ENCODE measurements at regions not wholly inside any gene's neighbourhood (a gene's known extent, or its start where the extent isn't known, plus 50 kb on each side); places are given as distances from the start of the nearest gene placed in this dataset.

GRCh38 chr2:129712676-129712985 is 266.8 kb upstream of the RAB6C start:
- H3K9me2 ChIP-seq: no peaks in the 10 kb centered on the region
- 56% methylated on average over 5 of the region's 7 CpGs for WGBS (ENCODE audit: low lambda C conversion rate)
- H3K4me1 ChIP-seq (ENCODE audit: control insufficient read depth in 1 of 2, insufficient read depth in 2 of 2, low read depth in 1 of 2, low read length in 1 of 2): no peaks in the 10 kb centered on the region
- H3K27me3 ChIP-seq (ENCODE audit: insufficient read depth): no peaks in the 10 kb centered on the region
- no peak overlapping the region for H2AFZ ChIP-seq (ENCODE audit: low read depth)
- H3F3A ChIP-seq (replicated peaks; ENCODE audit: insufficient read depth): no peaks in the 10 kb centered on the region
- H3K9me3 ChIP-seq: no peaks in the 10 kb centered on the region
- H4K20me1 ChIP-seq (ENCODE audit: insufficient read depth): no peaks in the 10 kb centered on the region
- H3K79me2 ChIP-seq (ENCODE audit: insufficient read depth): no peaks in the 10 kb centered on the region
- no peak overlapping the region for H3K4me2 ChIP-seq
- no peaks in the 10 kb centered on the region for H3K36me3 ChIP-seq (replicated peaks in 1 of 2; ENCODE audit: control insufficient read depth in 1 of 2, insufficient read depth in 2 of 2, low read length in 1 of 2)
- no peak overlapping the region for H3K27ac ChIP-seq (ENCODE audit: low read depth in 2 of 2, low read length in 1 of 2)
- no peak overlapping the region for H3K9ac ChIP-seq
- ChIA-PET CTCF (interaction anchor here (1.6 kb wide), 1 partner anchor 36 kb away, joined by 3 read pairs; no protein-coding TSS in a partner anchor), POLR2A (no interaction called here)
- H3K4me3 ChIP-seq (ENCODE audit: low read depth in 2 of 2, low read length in 1 of 2): no peak overlapping the region
- DNase-seq: no peak
- TF ChIP-seq GATA2 (CRISPR knock-in tag; IDR thresholded peaks at IDR 0.05): no peak
- TF ChIP-seq SMC3 (IDR thresholded peaks at IDR 0.05; ENCODE audit: low read depth, low read length): no peak
- TF ChIP-seq ELF1 (IDR thresholded peaks at IDR 0.05): no peak
- no peak for TF ChIP-seq NRF1 (IDR thresholded peaks at IDR 0.05; ENCODE audit: low read depth, low read length)
- TF ChIP-seq FOSL2 (IDR thresholded peaks at IDR 0.05; ENCODE audit: borderline replicate concordance, low read depth): no peak
- no peak for TF ChIP-seq IRF3 (IDR thresholded peaks at IDR 0.05; ENCODE audit: low read depth, low read length)
- no peak for TF ChIP-seq YY1 (IDR thresholded peaks at IDR 0.05; ENCODE audit: low read depth)

GRCh38 chr2:129713337-129713736 is 266.1 kb upstream of the RAB6C start:
- Histone ChIP-seq H3K9me3 (no peaks in the 10 kb centered on the region; the same call in 1 of the 2 replicates), H4K20me1 (ENCODE audit: insufficient read depth) (no peaks in the 10 kb centered on the region), H3K4me1 (ENCODE audit: control insufficient read depth in 1 of 2, insufficient read depth in 2 of 2, low read depth in 1 of 2, low read length in 1 of 2) (no peaks in the 10 kb centered on the region), H3K4me2 (no peak overlapping the region), H3K9ac (no peak overlapping the region), H3K9me2 (no peaks in the 10 kb centered on the region), H3K36me3 (replicated peaks in 1 of 2; ENCODE audit: control insufficient read depth in 1 of 2, insufficient read depth in 2 of 2, low read length in 1 of 2) (no peaks in the 10 kb centered on the region), H2AFZ (ENCODE audit: low read depth) (no peak overlapping the region), H3K4me3 (ENCODE audit: low read depth in 2 of 2, low read length in 1 of 2) (no peak overlapping the region), H3K27ac (ENCODE audit: low read depth in 2 of 2, low read length in 1 of 2) (no peak overlapping the region), H3K27me3 (ENCODE audit: insufficient read depth) (no peaks in the 10 kb centered on the region), H3F3A (replicated peaks; ENCODE audit: insufficient read depth) (no peaks in the 10 kb centered on the region), H3K79me2 (ENCODE audit: insufficient read depth) (no peaks in the 10 kb centered on the region)
- no peak for DNase-seq
- ChIA-PET CTCF (interaction anchor here (1.0 to 1.6 kb wide), 2 partner anchors 37 to 137 kb away, joined by 3 read pairs; no protein-coding TSS in a partner anchor), POLR2A (no interaction called here)
- 48% methylated on average over 9 of the region's 9 CpGs for WGBS (ENCODE audit: low lambda C conversion rate)
- TF ChIP-seq IRF3 (IDR thresholded peaks at IDR 0.05; ENCODE audit: low read depth, low read length) (no peak), CTCF (IDR thresholded peaks at IDR 0.05) (no peak), YY1 (IDR thresholded peaks at IDR 0.05; ENCODE audit: low read depth) (no peak), JUND (IDR thresholded peaks at IDR 0.05) (no peak), ELF1 (IDR thresholded peaks at IDR 0.05) (no peak), GATA2 (CRISPR knock-in tag; IDR thresholded peaks at IDR 0.05) (no peak), TAF1 (IDR thresholded peaks at IDR 0.05; ENCODE audit: borderline replicate concordance, low read depth, low read length) (no peak), CHD2 (IDR thresholded peaks at IDR 0.05; ENCODE audit: low read length, partially characterized antibody) (no peak), TEAD4 (IDR thresholded peaks at IDR 0.05; ENCODE audit: borderline replicate concordance, insufficient read depth) (no peak), FOXJ3 (CRISPR knock-in tag; IDR thresholded peaks at IDR 0.05) (no peak), NFIC (IDR thresholded peaks at IDR 0.05; ENCODE audit: borderline replicate concordance) (no peak), PBX3 (IDR thresholded peaks at IDR 0.05) (no peak), USF1 (IDR thresholded peaks at IDR 0.05; ENCODE audit: borderline replicate concordance, low read depth) (no peak), POLR2AphosphoS5 (IDR thresholded peaks at IDR 0.05; ENCODE audit: low read depth, low read length) (no peak), FOSL2 (IDR thresholded peaks at IDR 0.05; ENCODE audit: borderline replicate concordance, low read depth) (no peak)

Measured in SK-N-SH (cell line).